BE2C (cell line): ENCODE measurements at regions not wholly inside any gene's neighbourhood (a gene's known extent, or its start where the extent isn't known, plus 50 kb on each side); places are given as distances from the start of the nearest gene placed in this dataset.

Experiments used
- DNase-seq: peaks from one replicate; pipeline ENCODE4 v3.0.0-alpha.2; 2020
- H3K27me3 ChIP-seq: fragments of 250-450 bp; sonication (Bioruptor Pico); 2 replicates; pipeline ENCODE4 v1.5.1; 2020; ENCODE audit warnings: mild to moderate bottlenecking
- H3K36me3 ChIP-seq: fragments of 250-450 bp; sonication (Bioruptor Pico); 2 replicates; pipeline ENCODE4 v1.5.1; 2020; ENCODE audit warnings: mild to moderate bottlenecking
- H3K4me1 ChIP-seq: fragments of 250-450 bp; sonication (Bioruptor Pico); 2 replicates; pipeline ENCODE4 v1.5.1; 2020
- H3K4me3 ChIP-seq: 2 replicates; pipeline ENCODE4 v1.5.1; 2011; ENCODE audit warnings: low read depth, low read length
- H3K9me3 ChIP-seq: fragments of 250-450 bp; sonication (Bioruptor Pico); 2 replicates; pipeline ENCODE4 v1.5.1; 2020
- TF ChIP-seq, protein P1 (sequence below): IDR thresholded peaks from 2 replicates; pipeline ENCODE4 v1.5.1; 2012; ENCODE audit warnings: mild to moderate bottlenecking, low read depth, low read length

GRCh38 chr11:105321696-105322095 lies 182.1 kb upstream of the CARD18 start:
- H3K27me3 ChIP-seq, result no peaks in the 10 kb centered on the region
- H3K9me3 ChIP-seq, result no peaks in the 10 kb centered on the region
- H3K36me3 ChIP-seq, result no peaks in the 10 kb centered on the region
- DNase-seq, result no peak
- no peak overlapping the region for H3K4me3 ChIP-seq
- TF ChIP-seq, protein P1, sequence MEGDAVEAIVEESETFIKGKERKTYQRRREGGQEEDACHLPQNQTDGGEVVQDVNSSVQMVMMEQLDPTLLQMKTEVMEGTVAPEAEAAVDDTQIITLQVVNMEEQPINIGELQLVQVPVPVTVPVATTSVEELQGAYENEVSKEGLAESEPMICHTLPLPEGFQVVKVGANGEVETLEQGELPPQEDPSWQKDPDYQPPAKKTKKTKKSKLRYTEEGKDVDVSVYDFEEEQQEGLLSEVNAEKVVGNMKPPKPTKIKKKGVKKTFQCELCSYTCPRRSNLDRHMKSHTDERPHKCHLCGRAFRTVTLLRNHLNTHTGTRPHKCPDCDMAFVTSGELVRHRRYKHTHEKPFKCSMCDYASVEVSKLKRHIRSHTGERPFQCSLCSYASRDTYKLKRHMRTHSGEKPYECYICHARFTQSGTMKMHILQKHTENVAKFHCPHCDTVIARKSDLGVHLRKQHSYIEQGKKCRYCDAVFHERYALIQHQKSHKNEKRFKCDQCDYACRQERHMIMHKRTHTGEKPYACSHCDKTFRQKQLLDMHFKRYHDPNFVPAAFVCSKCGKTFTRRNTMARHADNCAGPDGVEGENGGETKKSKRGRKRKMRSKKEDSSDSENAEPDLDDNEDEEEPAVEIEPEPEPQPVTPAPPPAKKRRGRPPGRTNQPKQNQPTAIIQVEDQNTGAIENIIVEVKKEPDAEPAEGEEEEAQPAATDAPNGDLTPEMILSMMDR, result no peak
- no peaks in the 10 kb centered on the region for H3K4me1 ChIP-seq

GRCh38 chr11:105315287-105315686 lies 175.7 kb upstream of the CARD18 start:
- no peak for DNase-seq
- H3K9me3 ChIP-seq, result no peaks in the 10 kb centered on the region
- TF ChIP-seq, protein P1, result 0 out of 2 replicates have a peak, but pooled peaks have one; percentile 7
- no peaks in the 10 kb centered on the region for H3K27me3 ChIP-seq
- H3K36me3 ChIP-seq, result no peaks in the 10 kb centered on the region
- H3K4me1 ChIP-seq, result 0 out of 2 replicates have a peak, but pooled peaks cover 5% of the 10 kb centered on the region
- no peak overlapping the region for H3K4me3 ChIP-seq

- Histone ChIP-seq H3K36me3 (no peaks in the 10 kb centered on the region), H3K4me3 (no peak overlapping the region), H3K4me1 (0 out of 2 replicates have a peak, but pooled peaks cover 5% of the 10 kb centered on the region), H3K9me3 (no peaks in the 10 kb centered on the region), H3K27me3 (no peaks in the 10 kb centered on the region)
- no peak for DNase-seq
- TF ChIP-seq, protein P1, result no peak
These were observed 172.7 kb upstream of the CARD18 start for GRCh38 chr11:105312266-105312665.

GRCh38 chr11:105298630-105299029 lies 159.1 kb upstream of the CARD18 start:
- no peak overlapping the region for H3K4me3 ChIP-seq
- DNase-seq, result no peak
- TF ChIP-seq, protein P1, result no peak
- no peaks in the 10 kb centered on the region for H3K27me3 ChIP-seq
- H3K36me3 ChIP-seq, result no peaks in the 10 kb centered on the region
- H3K9me3 ChIP-seq, result no peaks in the 10 kb centered on the region
- H3K4me1 ChIP-seq, result no peaks in the 10 kb centered on the region

GRCh38 chr11:105298174-105298573 lies 158.6 kb upstream of the CARD18 start:
- DNase-seq, result no peak
- Histone ChIP-seq H3K9me3 (no peaks in the 10 kb centered on the region), H3K27me3 (no peaks in the 10 kb centered on the region), H3K36me3 (no peaks in the 10 kb centered on the region), H3K4me1 (no peaks in the 10 kb centered on the region), H3K4me3 (no peak overlapping the region)
- TF ChIP-seq, protein P1, result no peak

- Histone ChIP-seq H3K9me3 (no peaks in the 10 kb centered on the region), H3K36me3 (no peaks in the 10 kb centered on the region), H3K4me1 (no peaks in the 10 kb centered on the region), H3K4me3 (no peak overlapping the region), H3K27me3 (no peaks in the 10 kb centered on the region)
- no peak for DNase-seq
- TF ChIP-seq, protein P1, result no peak
These were observed 157.9 kb upstream of the CARD18 start for GRCh38 chr11:105297463-105297862.
